Ureter (tissue), 1 donor: ENCODE measurements at regions not wholly inside any gene's neighbourhood (a gene's known extent, or its start where the extent isn't known, plus 50 kb on each side); places are given as distances from the start of the nearest gene placed in this dataset.
"Not testable (repeated sequence)": the region's sequence is repeated elsewhere in the genome, so short reads cannot be mapped to it uniquely, and the experiment has no call there.

Experiments
- DNase-seq: peaks from one replicate; pipeline ENCODE4 v3.0.0-alpha.2; 2020; ENCODE audit warnings: low spot score
- donor health status: DM: yes; HTN: yes; CAD: no.

GRCh38 chr14:86221755-86222154 lies 691.8 kb downstream of the FLRT2 start:
- no peak for DNase-seq

- no peak for DNase-seq
Measured at GRCh38 chr14:86221000-86221399, 691.1 kb downstream of the FLRT2 start.

- no peak for DNase-seq
Measured at GRCh38 chr14:86217523-86217922, 687.6 kb downstream of the FLRT2 start.

GRCh38 chr14:86203843-86204242 lies 673.9 kb downstream of the FLRT2 start:
- no peak for DNase-seq

- DNase-seq = no peak
Measured at GRCh38 chr14:86196471-86196870, 666.5 kb downstream of the FLRT2 start.

GRCh38 chr14:86193756-86194155 lies 663.8 kb downstream of the FLRT2 start:
- DNase-seq = no peak

- DNase-seq = no peak
Measured at GRCh38 chr14:86179980-86180379, 650.0 kb downstream of the FLRT2 start.

GRCh38 chr14:86168371-86168770 lies 638.4 kb downstream of the FLRT2 start:
- no peak for DNase-seq

- no peak for DNase-seq
Measured at GRCh38 chr14:86166541-86166940, 636.6 kb downstream of the FLRT2 start.

- no peak for DNase-seq
Measured at GRCh38 chr14:86153480-86153879, 623.5 kb downstream of the FLRT2 start.

GRCh38 chr14:86143248-86143647 lies 613.3 kb downstream of the FLRT2 start:
- DNase-seq = no peak

GRCh38 chr14:86141966-86142365 lies 612.0 kb downstream of the FLRT2 start:
- no peak for DNase-seq

GRCh38 chr14:86129426-86129825 lies 599.5 kb downstream of the FLRT2 start:
- DNase-seq = no peak

GRCh38 chr14:86124328-86124727 lies 594.4 kb downstream of the FLRT2 start:
- DNase-seq = no peak

GRCh38 chr14:86115972-86116371 lies 586.0 kb downstream of the FLRT2 start:
- no peak for DNase-seq

- DNase-seq = not testable (repeated sequence)
Measured at GRCh38 chr14:86110871-86111270, 580.9 kb downstream of the FLRT2 start.

GRCh38 chr14:86104691-86105265 lies 574.8 kb downstream of the FLRT2 start:
- DNase-seq = no peak

- DNase-seq = no peak
Measured at GRCh38 chr14:86094512-86094911, 564.6 kb downstream of the FLRT2 start.

- no peak for DNase-seq
Measured at GRCh38 chr14:86091811-86092210, 561.9 kb downstream of the FLRT2 start.

GRCh38 chr14:86088156-86088555 lies 558.2 kb downstream of the FLRT2 start:
- DNase-seq = no peak

- no peak for DNase-seq
Measured at GRCh38 chr14:86087377-86087776, 557.4 kb downstream of the FLRT2 start.

- no peak for DNase-seq
Measured at GRCh38 chr14:86086962-86087361, 557.0 kb downstream of the FLRT2 start.

- no peak for DNase-seq
Measured at GRCh38 chr14:86084097-86084496, 554.2 kb downstream of the FLRT2 start.

- DNase-seq = no peak
Measured at GRCh38 chr14:86083616-86084015, 553.7 kb downstream of the FLRT2 start.
